GM20431 (cell line): ENCODE measurements at regions not wholly inside any gene's neighbourhood (a gene's known extent, or its start where the extent isn't known, plus 50 kb on each side); places are given as distances from the start of the nearest gene placed in this dataset.

Source experiments
- in situ Hi-C: fragments of 300-500 bp; cut with MseI, MboI; formaldehyde crosslinking; loops from one replicate; pipeline ENCODE4 v1.15.0; 2020; ENCODE audit warnings: low sequenced_read_pairs; ENCODE audit not compliant: unreplicated experiment

DNA sequence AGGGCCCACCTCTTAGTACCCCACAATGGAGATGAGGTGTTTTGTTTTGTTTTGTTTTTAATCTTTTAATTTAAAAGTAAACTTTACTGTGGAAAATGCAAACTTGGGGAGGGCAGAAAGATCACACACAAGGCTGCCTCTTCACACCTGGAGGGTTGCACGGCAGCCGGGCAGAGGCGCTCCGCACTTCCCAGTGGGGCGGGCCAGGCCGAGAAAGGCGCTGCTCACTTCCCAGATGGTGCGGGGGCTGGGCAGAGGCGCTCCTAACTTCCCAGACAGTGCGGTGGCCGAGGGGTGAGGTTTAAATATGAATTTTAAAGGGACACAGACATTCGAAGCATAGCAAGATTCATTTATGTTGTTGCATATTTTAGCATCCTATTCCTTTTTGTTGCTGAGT, 235.9 kb upstream of the MTPN start:
- in situ Hi-C loops: no loop called here

DNA sequence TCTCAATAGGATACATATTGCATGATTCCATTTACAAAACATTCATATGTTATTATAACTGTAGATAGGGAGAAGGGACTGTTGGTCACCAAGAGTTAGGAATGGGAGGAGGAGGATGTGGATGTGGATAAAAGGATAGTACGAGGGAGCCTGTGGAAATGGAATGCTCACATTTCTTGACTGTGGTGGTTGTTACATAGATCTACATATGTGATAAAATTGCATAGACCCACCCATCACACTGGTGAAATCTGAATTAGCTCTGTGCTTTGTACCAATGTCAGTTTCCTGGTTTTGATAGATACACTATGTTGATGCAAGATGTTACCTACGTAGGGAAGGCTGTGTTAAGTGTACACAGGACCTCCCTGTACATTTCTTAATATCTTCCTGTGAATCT, 233.5 kb upstream of the MTPN start:
- in situ Hi-C loops: no loop called here

DNA sequence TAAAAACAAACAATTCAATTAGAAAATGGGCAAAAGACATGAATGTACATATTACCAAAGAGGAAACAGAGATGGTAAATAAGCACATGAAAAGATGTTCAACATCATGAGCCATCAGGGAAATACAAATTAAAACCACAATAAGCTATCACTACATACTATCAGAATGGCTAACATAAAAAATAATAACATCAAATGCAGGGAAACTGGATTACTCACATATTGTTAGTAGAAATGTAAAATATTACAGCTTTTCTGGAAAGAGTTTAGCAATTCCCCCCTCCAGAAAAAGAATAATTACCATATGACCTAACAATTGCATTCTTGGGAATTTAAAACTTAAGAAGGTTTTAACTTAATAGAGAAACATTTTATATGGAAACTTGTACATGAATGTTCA, 232.9 kb upstream of the MTPN start:
- in situ Hi-C loops: no loop called here

DNA sequence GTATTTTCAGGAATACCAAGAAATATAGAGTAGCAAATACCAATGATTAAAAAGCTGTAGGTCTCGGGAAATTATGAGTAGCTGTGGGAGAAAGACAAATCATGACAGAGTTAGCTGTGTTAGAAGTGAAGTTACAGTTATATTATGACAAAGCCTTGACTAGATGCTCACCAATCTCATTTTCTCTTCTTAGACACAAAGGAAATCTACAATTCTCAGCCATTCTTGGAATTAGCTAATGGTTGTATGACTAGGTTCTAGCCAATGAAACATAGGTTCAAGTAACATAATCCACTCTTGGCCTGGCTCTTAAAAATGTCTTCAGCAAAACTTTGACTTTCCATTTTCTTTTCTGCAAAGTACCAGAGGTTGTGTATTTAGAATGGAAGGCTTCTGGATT, 228.8 kb upstream of the MTPN start:
- in situ Hi-C loops: no loop called here

- in situ Hi-C loops: no loop called here
These were observed 221.0 kb upstream of the MTPN start for GRCh38 chr7:136198168-136198567.

DNA sequence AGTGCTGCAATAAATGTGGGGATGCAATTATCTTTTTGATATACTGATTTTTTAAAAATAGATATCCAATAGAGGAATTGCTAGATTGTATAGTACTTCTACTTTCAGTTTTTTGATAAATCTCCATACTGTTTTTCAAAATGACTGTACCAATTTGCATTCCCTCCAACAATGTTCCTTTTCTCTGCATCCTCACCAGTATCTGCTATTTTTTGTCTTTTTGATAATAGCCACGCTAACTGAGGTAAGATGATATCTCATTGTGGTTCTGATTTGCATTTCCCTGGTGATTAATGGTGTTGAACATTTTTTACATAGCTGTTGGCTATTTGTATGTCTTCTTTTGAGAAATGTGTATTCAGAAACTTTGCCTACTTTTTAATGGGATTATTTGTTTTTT, 217.7 kb upstream of the MTPN start:
- in situ Hi-C loops: no loop called here

DNA sequence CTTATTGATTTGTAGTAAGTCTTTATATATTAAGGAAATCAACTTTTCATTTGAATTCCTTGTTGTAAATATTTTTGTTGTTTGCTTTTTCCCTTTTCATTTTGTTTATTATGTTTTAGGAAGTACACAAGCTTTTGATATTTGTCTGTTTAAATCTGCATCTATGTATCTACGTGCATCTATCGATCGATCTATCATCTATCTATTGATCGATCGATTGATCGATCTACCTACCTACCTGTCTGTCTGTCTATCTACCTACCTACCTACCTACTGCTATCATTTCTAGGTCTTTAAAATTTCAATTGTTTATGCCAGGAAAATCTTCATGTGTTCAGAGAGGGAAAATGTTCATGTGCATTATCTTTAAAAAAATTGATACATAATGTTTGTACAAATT, 216.8 kb upstream of the MTPN start:
- in situ Hi-C loops: no loop called here

DNA sequence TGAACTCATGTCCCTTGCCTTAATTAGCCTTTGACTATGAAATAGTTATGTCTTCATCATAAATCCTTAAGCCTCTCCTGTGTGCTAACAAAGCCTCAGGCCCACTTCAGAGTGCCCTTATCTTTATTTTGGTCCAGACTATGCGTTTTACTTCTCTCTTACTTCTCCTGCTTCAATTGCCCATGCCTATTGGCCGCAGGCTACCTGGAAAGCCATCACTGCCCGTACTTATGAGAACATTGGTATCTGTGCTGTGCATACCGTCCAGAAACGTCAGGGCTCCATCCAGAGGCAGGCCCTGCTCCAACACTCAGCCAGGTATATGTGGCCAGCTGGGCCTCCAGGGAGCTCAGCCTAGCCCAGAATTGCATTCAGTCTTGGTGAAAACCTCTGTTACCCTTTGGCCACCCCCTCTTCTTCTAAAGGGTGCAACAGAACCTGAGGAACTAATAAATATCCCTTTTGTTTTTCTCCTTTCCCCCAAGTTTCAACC, 212.4 kb upstream of the MTPN start:
- in situ Hi-C loops: no loop called here

- in situ Hi-C loops: no loop called here
These were observed 209.1 kb upstream of the MTPN start for GRCh38 chr7:136186281-136186680.

GRCh38 chr7:136184719-136185118, 207.6 kb upstream of the MTPN start:
- in situ Hi-C loops: no loop called here

DNA sequence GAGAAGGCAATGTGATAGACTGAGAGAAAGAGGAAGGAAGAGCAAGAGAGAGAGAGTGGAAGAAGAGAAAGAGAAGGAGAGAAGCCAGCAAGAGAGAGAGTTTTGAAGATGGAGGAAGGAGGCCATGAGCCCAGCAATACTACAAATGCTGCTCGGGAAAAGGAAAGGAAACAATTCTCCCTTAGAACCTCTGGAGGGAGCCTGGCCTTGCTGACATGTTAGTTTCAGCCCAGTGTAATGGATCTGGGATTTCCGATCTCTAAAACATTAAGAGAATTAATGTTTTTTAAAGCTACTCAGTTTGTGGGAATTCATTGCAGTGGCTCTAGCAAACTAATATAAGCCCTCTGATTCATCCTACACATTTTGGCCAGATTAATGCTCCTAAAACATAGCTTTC, 206.8 kb upstream of the MTPN start:
- in situ Hi-C loops: no loop called here

GRCh38 chr7:136180984-136181383, 203.8 kb upstream of the MTPN start:
- in situ Hi-C loops: no loop called here

- in situ Hi-C loops: no loop called here
These were observed 202.9 kb upstream of the MTPN start for GRCh38 chr7:136179851-136180721.

DNA sequence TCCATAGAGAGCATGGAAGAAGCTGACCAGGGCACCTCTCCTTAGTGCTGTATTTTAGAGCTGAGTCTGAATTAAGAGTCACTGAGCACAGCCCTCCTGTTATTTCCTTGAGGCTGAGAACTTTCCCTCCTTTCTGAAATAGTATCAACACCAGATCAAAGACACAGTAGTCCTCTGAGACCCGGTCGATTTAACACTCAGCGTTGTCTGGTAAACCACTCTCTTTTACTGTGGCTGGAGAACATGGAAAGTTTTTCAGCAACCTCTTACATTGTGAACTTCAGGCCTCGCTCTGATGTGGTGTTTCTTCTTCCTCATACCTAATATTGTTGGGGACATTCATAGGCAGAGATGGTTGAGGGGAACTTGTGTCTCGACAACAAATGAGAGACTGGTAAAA, 202.0 kb upstream of the MTPN start:
- in situ Hi-C loops: no loop called here

DNA sequence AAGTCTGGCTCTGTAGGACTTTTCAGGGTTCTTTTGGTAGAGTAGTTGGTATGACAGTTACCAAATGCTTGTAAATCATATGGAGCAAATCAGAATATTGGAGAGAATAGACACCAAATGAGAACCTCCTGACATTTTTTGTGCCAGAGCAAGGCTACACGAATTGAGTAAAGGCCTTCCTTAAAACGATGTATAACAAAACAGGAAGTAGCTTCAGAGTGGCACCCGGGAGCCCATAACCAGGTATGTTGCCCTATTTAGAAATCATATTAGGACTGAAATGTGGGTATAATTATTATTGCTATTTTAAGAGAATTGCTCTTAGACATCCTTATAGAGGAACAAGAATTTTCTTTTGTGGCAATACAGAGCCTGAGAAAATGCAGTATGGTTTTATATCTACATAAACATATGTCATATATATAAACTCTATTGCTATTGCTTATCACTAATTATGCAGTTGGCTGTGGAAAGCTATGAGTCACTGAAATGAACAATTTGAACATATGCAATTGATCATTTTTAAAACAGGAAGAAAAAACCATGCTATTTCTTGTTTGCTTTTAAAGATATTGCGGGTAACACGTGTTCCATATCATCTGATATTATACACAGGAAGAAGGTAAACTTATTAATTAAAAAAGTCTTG, 197.4 kb upstream of the MTPN start:
- in situ Hi-C loops: no loop called here

GRCh38 chr7:136173874-136174273, 196.7 kb upstream of the MTPN start:
- in situ Hi-C loops: no loop called here

DNA sequence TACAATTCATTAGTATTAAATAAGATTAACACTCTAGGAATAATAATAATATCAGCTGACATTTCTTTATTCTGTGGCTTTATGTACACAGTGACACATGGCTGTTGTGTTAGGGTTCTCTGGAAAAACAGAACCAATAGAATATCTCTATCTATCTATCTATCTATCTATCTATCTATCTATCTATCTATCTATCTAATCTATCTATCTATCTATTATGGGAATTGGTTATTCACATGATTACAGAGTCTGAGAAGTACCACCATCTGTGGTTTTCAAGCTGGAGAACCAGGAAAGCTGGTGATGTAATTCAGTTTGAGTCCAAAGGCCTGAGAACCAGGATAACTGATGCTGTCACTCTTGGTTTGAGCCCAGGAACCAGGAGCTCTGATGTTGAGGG, 194.1 kb upstream of the MTPN start:
- in situ Hi-C loops: no loop called here

DNA sequence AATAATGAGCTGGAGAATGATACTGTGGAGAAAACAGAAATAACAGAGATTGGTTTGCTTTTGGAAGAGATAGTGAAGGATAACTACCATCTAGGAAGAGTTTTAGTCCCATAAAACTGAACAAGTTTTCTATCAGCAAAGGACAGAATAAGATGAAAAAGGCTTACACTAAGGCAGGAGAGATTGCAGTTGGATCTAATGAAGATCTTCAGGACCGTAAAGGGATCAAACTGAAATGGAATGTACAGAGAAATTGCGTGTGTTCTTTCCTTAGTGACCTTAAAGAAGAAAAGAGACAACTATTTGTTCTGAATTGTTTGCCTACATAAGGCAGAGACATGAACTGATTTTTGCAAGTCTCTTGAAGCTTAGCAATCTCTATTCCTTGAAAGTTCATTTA, 191.7 kb upstream of the MTPN start:
- in situ Hi-C loops: no loop called here

GRCh38 chr7:136167991-136168390, 190.8 kb upstream of the MTPN start:
- in situ Hi-C loops: no loop called here

DNA sequence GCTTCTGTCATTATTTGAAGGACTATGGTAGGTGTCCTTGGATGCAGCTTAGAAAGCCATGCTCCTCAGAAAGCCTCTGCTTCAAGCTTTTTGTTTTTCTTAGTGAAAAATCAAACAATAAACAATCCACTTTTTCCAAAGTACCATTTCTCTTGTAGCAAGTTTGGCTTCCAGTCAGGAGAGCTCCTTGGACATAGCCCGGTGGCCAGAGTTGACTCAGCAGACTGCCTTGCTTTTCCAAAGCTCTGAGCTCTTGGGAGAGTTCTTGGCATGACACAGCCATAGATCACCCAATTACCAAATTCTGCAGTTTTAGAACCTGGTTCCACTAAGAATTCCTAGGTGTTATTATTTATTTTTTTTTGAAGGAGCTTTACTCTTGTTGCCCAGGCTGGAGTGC, 189.4 kb upstream of the MTPN start:
- in situ Hi-C loops: no loop called here

DNA sequence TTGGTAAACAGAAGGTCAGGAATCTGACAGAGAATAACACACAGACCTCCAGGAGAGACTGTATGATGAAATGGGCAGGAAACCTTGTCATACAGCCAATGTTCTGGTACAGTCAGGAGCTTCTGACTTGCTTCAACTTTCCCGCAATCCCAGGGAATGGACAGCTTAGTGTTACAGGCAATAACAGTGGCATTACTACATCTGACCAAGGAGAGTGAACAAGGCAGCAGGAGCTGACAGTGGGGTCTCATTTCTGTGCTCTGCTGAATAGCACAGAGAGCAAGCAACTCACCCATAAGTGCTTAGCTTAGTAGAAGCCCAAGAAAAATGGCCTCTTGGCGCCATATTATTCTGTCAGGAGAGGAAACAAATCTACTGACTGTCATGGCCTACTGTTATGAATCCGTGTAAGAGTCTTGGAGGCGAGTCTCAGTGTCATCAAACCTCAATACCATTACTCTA, 186.2 kb upstream of the MTPN start:
- in situ Hi-C loops: no loop called here

DNA sequence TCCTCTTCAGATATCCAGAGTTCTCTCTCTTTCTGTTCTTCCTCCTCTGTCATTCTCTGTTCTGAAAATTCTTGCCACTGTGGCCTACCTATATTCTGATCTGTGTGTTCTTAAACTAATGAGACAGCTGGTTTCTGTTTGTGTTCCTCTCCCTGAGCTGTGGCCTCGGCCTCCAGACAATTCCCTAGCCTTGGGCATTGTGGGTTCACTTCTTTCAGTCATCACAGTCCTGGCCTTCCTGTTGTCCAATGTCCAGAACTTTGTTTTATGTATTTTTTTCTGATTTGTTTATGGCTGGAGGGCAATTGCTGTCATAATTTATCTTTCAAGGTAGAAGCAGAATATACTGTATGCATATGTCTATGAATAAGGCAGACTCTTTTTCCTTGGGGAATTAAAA, 173.2 kb upstream of the MTPN start:
- in situ Hi-C loops: no loop called here
